Endothelial cell (in vitro differentiated cells): ENCODE measurements at regions not wholly inside any gene's neighbourhood (a gene's known extent, or its start where the extent isn't known, plus 50 kb on each side); places are given as distances from the start of the nearest gene placed in this dataset.
"Not testable (repeated sequence)": the region's sequence is repeated elsewhere in the genome, so short reads cannot be mapped to it uniquely, and the experiment has no call there.

Source experiments
- DNase-seq: peaks from one replicate; pipeline ENCODE4 v3.0.0; 2021; ENCODE audit warnings: low spot score
- H3K27ac Mint-ChIP-seq: one replicate; pipeline ENCODE4 v1.8.0; 2021; ENCODE audit warnings: mixed read lengths, inconsistent platforms; ENCODE audit not compliant: unreplicated experiment
- H3K27me3 Mint-ChIP-seq: one replicate; pipeline ENCODE4 v1.8.0; 2021; ENCODE audit warnings: mild to moderate bottlenecking, moderate library complexity, mixed read lengths, inconsistent platforms; ENCODE audit not compliant: unreplicated experiment
- H3K36me3 Mint-ChIP-seq: one replicate; pipeline ENCODE4 v1.8.0; 2021; ENCODE audit warnings: mild to moderate bottlenecking, low read depth, mixed read lengths, inconsistent platforms; ENCODE audit not compliant: unreplicated experiment
- H3K4me1 Mint-ChIP-seq: one replicate; pipeline ENCODE4 v1.8.0; 2021; ENCODE audit warnings: mild to moderate bottlenecking, mixed read lengths, inconsistent platforms; ENCODE audit not compliant: unreplicated experiment
- H3K4me3 Mint-ChIP-seq: one replicate; pipeline ENCODE4 v1.8.0; 2021; ENCODE audit warnings: mild to moderate bottlenecking, mixed read lengths, inconsistent platforms; ENCODE audit not compliant: unreplicated experiment
- H3K9me3 Mint-ChIP-seq: one replicate; pipeline ENCODE4 v1.8.0; 2021; ENCODE audit warnings: mixed read lengths, inconsistent platforms; ENCODE audit not compliant: unreplicated experiment
- TF ChIP-seq, protein P1 (sequence below): fragments of 200-600 bp; sonication (generic); IDR thresholded peaks from one replicate; pipeline ENCODE4 v1.5.0; 2021; ENCODE audit warnings: antibody characterized with exemption; ENCODE audit not compliant: unreplicated experiment

DNA sequence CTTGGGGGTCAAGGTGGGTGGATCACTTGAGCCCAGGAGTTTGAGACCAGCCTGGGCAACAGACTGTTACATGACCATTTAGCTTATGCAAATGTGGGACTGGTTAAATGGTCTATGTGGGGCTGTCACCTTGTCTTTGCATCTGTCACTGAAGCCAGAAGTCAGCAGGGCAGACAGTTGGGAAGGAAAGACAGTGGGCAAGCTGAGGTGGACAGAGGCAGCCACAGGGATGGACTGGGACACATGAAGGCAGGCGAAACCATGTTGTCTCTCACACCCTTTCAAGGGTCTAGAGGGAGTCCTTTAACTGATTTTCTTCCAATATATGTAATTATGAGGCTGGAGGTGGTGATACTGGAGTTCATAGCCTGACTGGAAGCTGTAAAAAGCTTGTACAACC is 426.4 kb downstream of the TMEM121 start:
- peaks cover 14% of the 10 kb centered on the region for H3K36me3 Mint-ChIP-seq
- H3K9me3 Mint-ChIP-seq = peaks cover 33% of the 10 kb centered on the region
- H3K4me1 Mint-ChIP-seq = no peaks in the 10 kb centered on the region
- peaks cover 4% of the 10 kb centered on the region for H3K27me3 Mint-ChIP-seq
- TF ChIP-seq, protein P1, sequence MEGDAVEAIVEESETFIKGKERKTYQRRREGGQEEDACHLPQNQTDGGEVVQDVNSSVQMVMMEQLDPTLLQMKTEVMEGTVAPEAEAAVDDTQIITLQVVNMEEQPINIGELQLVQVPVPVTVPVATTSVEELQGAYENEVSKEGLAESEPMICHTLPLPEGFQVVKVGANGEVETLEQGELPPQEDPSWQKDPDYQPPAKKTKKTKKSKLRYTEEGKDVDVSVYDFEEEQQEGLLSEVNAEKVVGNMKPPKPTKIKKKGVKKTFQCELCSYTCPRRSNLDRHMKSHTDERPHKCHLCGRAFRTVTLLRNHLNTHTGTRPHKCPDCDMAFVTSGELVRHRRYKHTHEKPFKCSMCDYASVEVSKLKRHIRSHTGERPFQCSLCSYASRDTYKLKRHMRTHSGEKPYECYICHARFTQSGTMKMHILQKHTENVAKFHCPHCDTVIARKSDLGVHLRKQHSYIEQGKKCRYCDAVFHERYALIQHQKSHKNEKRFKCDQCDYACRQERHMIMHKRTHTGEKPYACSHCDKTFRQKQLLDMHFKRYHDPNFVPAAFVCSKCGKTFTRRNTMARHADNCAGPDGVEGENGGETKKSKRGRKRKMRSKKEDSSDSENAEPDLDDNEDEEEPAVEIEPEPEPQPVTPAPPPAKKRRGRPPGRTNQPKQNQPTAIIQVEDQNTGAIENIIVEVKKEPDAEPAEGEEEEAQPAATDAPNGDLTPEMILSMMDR = no peak
- H3K4me3 Mint-ChIP-seq = no peak overlapping the region
- DNase-seq = no peak
- H3K27ac Mint-ChIP-seq = no peak overlapping the region

DNA sequence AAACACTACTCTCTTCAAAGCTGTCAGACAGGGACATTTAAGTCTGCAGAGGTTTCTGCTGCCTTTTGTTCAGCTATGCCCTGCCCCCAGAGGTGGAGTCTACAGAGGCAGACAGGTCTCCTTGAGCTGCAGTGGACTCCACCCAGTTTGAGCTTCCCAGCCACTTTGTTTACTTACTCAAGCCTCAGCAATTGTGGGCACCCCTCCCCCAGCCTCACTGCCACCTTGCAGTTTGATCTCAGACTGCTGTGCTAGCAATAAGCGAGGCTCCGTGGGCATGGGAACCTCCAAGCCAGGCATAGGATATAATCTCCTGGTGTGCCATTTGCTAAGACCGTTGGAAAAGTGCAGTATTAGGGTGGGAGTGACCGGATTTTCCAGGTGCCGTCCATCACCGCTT is 435.2 kb downstream of the TMEM121 start:
- H3K36me3 Mint-ChIP-seq, H3K4me3 Mint-ChIP-seq, H3K27me3 Mint-ChIP-seq, H3K27ac Mint-ChIP-seq, DNase-seq, H3K4me1 Mint-ChIP-seq: not testable (repeated sequence)
- H3K9me3 Mint-ChIP-seq = peaks cover 30% of the 10 kb centered on the region

DNA sequence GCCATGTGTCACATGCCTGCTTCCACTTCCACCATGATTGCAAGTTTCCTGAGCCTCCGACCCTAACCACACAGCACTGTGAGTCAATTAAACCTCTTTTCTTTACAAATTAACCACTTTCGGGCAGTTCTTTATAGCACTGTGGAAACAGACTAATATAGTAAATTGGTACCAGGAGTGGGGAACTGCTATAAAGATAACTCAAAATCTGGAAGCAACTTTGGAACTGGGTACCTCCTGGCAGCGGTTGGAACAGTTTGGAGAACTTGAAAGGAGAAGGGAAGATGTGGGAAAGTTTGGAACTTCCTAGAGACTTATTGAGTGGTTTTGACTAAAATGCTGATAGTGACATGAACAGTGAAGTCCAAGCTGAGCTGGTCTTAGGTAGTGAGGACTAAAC is 436.1 kb downstream of the TMEM121 start:
- peaks cover 4% of the 10 kb centered on the region for H3K27me3 Mint-ChIP-seq
- H3K4me1 Mint-ChIP-seq = no peaks in the 10 kb centered on the region
- peaks cover 37% of the 10 kb centered on the region for H3K9me3 Mint-ChIP-seq
- no peak overlapping the region for H3K4me3 Mint-ChIP-seq
- no peak for DNase-seq
- H3K27ac Mint-ChIP-seq = no peak overlapping the region
- TF ChIP-seq, protein P1 = no peak
- peaks cover 8% of the 10 kb centered on the region for H3K36me3 Mint-ChIP-seq

DNA sequence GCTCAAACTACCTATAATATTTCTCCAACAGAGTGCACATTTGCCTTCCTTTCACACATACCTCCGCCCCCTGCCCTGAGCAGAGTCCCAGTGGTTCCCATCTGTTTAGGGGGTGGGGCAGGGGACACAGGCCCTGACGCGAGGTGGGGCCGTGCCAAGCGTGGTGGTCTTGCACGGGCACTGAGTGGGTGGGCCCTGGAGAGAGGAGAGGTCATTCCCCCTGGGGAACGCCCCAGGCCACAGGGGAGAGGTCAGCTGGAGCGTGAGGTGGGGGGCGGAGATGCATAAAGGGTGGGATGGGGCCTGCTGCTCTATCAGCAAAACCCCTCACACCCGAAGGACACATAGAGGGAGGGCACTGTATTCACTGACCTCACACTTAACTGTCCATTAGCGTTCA is 441.9 kb downstream of the TMEM121 start:
- H3K4me1 Mint-ChIP-seq = no peaks in the 10 kb centered on the region
- peaks cover 16% of the 10 kb centered on the region for H3K36me3 Mint-ChIP-seq
- no peak overlapping the region for H3K4me3 Mint-ChIP-seq
- no peak overlapping the region for H3K27ac Mint-ChIP-seq
- H3K27me3 Mint-ChIP-seq = peaks cover 8% of the 10 kb centered on the region
- DNase-seq = no peak
- peaks cover 57% of the 10 kb centered on the region for H3K9me3 Mint-ChIP-seq
- TF ChIP-seq, protein P1 = no peak

DNA sequence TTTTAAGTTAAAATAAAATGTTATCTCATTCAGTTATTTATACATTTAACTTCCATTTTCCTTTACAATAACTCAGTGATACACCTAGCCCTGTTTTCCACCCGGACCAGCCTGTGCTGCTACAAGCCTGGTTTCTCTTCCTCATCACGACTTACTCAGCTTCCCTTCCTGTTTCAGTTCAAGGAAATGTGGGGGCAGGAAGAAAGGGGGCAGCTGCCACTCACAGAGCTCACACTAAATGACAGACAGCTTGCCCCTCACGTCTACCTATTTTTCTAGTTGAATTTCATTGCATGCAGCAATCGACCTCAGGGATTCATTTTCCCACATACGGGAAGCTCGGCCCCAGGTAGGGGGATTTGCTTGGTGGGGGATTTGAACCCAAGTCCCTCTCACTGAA is 442.6 kb downstream of the TMEM121 start:
- Mint-ChIP-seq H3K9me3 (peaks cover 58% of the 10 kb centered on the region), H3K36me3 (peaks cover 16% of the 10 kb centered on the region)
- H3K27ac Mint-ChIP-seq, DNase-seq, H3K4me3 Mint-ChIP-seq, H3K27me3 Mint-ChIP-seq, H3K4me1 Mint-ChIP-seq: not testable (repeated sequence)

DNA sequence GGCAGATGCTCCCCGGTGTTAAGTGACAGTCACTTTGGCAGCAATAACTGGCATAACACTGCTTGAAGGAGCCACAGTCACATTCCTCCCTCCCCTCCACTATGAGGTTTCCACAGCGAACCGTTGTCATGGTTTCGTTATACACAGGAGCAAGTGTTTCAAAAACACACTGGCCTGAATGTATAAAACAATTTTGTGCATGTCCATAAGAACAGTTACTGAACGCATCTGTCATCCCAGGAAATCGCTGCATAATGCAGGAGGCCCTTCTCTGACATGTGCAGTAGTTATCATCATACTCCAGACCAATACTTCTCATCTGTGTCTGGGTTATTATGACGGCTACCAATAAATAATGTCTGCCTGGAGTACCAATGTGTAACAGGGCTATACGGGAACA is 444.4 kb downstream of the TMEM121 start:
- not testable (repeated sequence) for H3K4me1 Mint-ChIP-seq, H3K27ac Mint-ChIP-seq, H3K4me3 Mint-ChIP-seq, DNase-seq
- Mint-ChIP-seq H3K36me3 (peaks cover 21% of the 10 kb centered on the region), H3K27me3 (peaks cover 16% of the 10 kb centered on the region), H3K9me3 (peaks cover 66% of the 10 kb centered on the region)
